Astrocyte of the spinal cord (primary cell): ENCODE measurements at regions not wholly inside any gene's neighbourhood (a gene's known extent, or its start where the extent isn't known, plus 50 kb on each side); places are given as distances from the start of the nearest gene placed in this dataset.

Source experiments
- DNase-seq: peaks from one replicate; pipeline ENCODE4 v3.0.0; 2011; ENCODE audit warnings: low read depth, low spot score
- H3K4me3 ChIP-seq: 2 replicates; pipeline ENCODE4 v1.5.1; 2011; ENCODE audit warnings: low read depth, mild to moderate bottlenecking, low read length, moderate library complexity
- in situ Hi-C: cut with HindIII; loops from 2 replicates; pipeline ENCODE4 v1.10.0; 2017; ENCODE audit warnings: low sequenced_read_pairs
- TF ChIP-seq, protein P1 (sequence below): IDR thresholded peaks from 2 replicates; pipeline ENCODE4 v1.5.1; 2012; ENCODE audit warnings: low read depth, mild to moderate bottlenecking, low read length, inconsistent platforms

- TF ChIP-seq, protein P1, sequence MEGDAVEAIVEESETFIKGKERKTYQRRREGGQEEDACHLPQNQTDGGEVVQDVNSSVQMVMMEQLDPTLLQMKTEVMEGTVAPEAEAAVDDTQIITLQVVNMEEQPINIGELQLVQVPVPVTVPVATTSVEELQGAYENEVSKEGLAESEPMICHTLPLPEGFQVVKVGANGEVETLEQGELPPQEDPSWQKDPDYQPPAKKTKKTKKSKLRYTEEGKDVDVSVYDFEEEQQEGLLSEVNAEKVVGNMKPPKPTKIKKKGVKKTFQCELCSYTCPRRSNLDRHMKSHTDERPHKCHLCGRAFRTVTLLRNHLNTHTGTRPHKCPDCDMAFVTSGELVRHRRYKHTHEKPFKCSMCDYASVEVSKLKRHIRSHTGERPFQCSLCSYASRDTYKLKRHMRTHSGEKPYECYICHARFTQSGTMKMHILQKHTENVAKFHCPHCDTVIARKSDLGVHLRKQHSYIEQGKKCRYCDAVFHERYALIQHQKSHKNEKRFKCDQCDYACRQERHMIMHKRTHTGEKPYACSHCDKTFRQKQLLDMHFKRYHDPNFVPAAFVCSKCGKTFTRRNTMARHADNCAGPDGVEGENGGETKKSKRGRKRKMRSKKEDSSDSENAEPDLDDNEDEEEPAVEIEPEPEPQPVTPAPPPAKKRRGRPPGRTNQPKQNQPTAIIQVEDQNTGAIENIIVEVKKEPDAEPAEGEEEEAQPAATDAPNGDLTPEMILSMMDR = no peak
- H3K4me3 ChIP-seq = peak overlapping the region; percentile 48
- in situ Hi-C loops = no loop called here
- DNase-seq = no peak
Observed at GRCh38 chr2:144333143-144333555, 186.8 kb downstream of the ZEB2 start.

DNA sequence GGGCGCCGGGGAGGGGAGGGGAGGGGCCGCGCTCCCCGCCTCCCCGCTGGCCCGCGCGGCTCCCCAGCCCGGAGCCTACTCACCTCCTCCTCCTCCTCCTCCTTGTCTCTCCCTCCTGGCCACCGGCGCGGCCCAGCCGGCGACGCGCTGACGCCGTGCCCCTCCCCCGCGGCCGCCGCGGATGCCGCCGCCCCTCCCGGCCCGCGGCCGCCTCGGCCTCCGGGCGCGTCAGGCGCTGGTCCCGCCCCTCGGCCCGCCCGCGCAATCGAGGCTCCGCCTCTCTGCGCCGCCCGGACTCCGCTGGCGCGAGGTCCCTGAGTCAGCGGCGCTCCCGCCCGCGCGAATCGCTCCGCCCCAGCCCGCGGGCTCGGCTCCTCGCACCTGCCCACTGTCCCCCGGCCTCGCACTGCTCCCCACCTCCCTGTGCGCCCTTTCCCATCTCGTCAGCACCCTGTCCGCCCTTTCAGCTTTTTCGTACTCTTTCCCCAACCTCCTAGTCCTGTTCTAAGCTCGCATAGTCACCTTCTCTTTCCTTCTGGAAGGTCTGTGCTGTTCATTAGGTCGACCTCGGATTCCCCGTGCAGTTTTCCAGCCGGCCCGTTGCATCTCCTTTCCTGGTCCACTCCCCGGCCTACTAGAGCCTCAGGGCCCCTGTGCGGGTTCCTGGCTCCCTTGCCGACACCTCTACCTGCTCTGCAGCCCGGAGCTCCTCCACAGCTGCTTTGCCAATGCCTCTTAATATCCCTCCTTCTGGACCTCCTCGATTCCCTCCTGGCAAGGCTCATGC, 187.4 kb downstream of the ZEB2 start:
- peak; percentile 83 for DNase-seq
- TF ChIP-seq, protein P1 = no peak
- peak overlapping the region; percentile 76 for H3K4me3 ChIP-seq
- in situ Hi-C loops = no loop called here

DNA sequence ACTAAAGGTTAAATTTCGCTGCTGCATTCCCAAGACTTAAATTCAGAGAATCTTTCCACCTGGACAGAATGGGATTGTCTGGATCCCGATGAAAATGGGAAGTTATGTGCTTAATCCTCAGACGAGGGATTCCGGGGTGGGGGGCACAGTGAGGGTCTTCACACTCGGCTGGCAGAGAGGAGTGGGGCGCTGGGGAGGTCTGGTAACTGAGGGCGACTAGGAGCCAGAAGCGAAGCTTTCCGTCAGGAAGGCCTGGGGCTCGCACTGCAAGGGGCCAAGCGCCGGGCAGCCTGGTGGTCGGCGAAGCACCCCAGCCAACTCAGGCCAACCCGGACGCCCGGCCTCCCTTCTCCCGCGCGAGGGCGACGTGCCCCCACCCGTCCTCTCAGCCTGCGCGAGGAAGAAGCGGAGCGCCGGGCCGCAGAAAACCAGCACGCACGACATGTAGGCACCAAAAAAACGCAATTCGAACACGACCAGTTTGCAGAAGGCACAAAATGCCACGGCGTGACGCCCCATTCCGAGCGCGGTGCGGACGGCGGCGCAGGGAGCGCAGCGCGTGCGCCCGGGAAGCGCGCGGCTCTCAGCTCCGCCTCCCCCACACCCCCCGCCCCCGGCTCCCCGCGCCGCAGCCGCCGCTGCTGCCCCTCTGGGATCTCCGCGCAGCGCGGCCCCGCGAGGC, 188.1 kb downstream of the ZEB2 start:
- DNase-seq = no peak
- in situ Hi-C loops = no loop called here
- H3K4me3 ChIP-seq = peak overlapping the region; percentile 76
- TF ChIP-seq, protein P1 = peak; percentile 32

DNA sequence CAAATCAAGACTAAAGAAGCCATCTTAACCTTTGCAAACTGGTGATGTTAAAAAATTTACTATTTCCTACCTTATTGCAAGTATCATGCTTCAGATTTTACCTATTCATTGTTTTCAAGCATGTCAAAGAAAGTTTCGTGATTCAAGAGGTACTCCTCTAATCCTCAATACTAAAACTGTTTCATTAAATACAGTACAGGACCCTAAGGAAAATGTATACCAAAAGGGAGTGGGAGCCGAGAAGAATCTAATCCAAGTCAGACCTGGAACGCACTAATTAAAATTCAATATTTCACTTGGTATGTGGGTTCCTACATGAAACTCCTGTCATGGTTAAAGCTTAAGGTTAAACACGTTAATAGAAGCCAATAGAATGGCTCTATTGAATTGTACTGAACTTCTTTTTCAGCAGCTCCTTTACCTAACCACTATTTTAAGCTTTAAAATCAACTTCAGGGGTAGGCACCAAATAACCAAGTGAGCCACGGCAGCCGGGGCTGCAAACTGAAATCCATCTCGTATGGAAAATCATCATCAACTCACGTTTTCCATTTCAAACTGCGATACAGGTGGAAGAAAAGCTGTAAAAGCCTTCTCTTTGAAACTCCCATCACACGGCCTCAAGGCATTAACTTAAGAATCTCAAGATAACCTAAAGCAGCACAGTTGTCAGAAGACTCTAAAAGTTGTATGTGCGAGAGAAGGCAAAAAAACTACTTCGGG, 188.8 kb downstream of the ZEB2 start:
- in situ Hi-C loops = no loop called here
- DNase-seq = peak; percentile 37
- TF ChIP-seq, protein P1 = no peak
- H3K4me3 ChIP-seq = peak overlapping the region; percentile 76

- in situ Hi-C loops = no loop called here
- TF ChIP-seq, protein P1 = no peak
- no peak for DNase-seq
Observed at GRCh38 chr2:144329472-144329871, 190.4 kb downstream of the ZEB2 start.

DNA sequence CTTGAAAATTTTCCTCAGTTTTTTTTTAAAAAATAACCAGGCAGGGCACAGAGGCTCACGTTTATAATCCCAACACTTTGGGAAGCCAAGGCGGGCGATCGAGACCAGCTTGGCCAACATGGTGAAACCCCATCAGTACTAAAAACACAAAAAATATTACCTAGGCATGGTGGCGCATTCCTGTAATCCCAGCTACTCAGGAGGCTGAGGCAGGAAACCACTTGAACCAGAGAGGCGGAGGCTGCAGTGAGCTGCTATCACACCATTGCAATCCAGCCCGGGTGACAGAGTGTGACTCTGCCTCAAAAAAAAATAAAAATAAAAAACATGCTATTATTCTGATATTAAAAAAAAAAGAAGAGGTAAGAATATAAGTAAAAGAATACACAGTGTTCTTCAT, 191.0 kb downstream of the ZEB2 start:
- in situ Hi-C loops = no loop called here
- no peak overlapping the region for H3K4me3 ChIP-seq
- no peak for DNase-seq
- TF ChIP-seq, protein P1 = no peak

More at GRCh38 chr2:144329472-144329871, 190.4 kb downstream of the ZEB2 start:
- no peak overlapping the region for H3K4me3 ChIP-seq
